ENCODE measurements at regions not wholly inside any gene's neighbourhood (a gene's known extent, or its start where the extent isn't known, plus 50 kb on each side); places are given as distances from the start of the nearest gene placed in this dataset.

- Mint-ChIP-seq H3K4me3 (no peak overlapping the region), H3K27me3 (ENCODE audit: low read depth) (no peaks in the 10 kb centered on the region), H3K4me1 (no peaks in the 10 kb centered on the region), H3K27ac (no peak overlapping the region), H3K36me3 (peaks cover 30% of the 10 kb centered on the region), H3K9me3 (peaks cover 7% of the 10 kb centered on the region; the same call in 1 of the 2 replicates)
- ChIA-PET POLR2A (no interaction called here), CTCF (no interaction called here)
- TF ChIP-seq GABPB1 (CRISPR knock-in tag; IDR thresholded peaks at IDR 0.05) = no peak
- DNase-seq (ENCODE audit: low spot score) (no peak), ATAC-seq (no peak)
These were observed 178.0 kb downstream of the KATNIP start for GRCh38 chr16:27727941-27728340.

- no peaks in the 10 kb centered on the region for H3K4me1 Mint-ChIP-seq
- no peak for ATAC-seq
- peaks cover 30% of the 10 kb centered on the region for H3K36me3 Mint-ChIP-seq
- no peak for DNase-seq (ENCODE audit: low spot score)
- ChIA-PET POLR2A (no interaction called here), CTCF (interaction anchor here (1.1 kb wide), 1 partner anchor 139 kb away, joined by 3 read pairs; no protein-coding TSS in a partner anchor)
- H3K27ac Mint-ChIP-seq = no peak overlapping the region
- no peaks in the 10 kb centered on the region for H3K27me3 Mint-ChIP-seq (ENCODE audit: low read depth)
- no peak overlapping the region for H3K4me3 Mint-ChIP-seq
- H3K9me3 Mint-ChIP-seq = peaks cover 7% of the 10 kb centered on the region; the same call in 1 of the 2 replicates
- no peak for TF ChIP-seq ZBTB21 (CRISPR knock-in tag; IDR thresholded peaks at IDR 0.05; ENCODE audit: borderline replicate concordance)
- no peak for TF ChIP-seq STAT6 (CRISPR knock-in tag; conservative IDR thresholded peaks at IDR 0.05; ENCODE audit: low read depth)
These were observed 178.7 kb downstream of the KATNIP start for GRCh38 chr16:27728691-27729090.

- Mint-ChIP-seq H3K27me3 (ENCODE audit: low read depth) (no peaks in the 10 kb centered on the region), H3K27ac (no peak overlapping the region), H3K36me3 (peaks cover 30% of the 10 kb centered on the region), H3K4me1 (no peaks in the 10 kb centered on the region), H3K4me3 (no peak overlapping the region), H3K9me3 (peaks cover 7% of the 10 kb centered on the region; the same call in 1 of the 2 replicates)
- TF ChIP-seq USF2 (CRISPR knock-in tag; IDR thresholded peaks at IDR 0.05) (no peak), ZNF416 (CRISPR knock-in tag; IDR thresholded peaks at IDR 0.05) (no peak), NFATC4 (CRISPR knock-in tag; IDR thresholded peaks at IDR 0.05) (no peak), SMAD4 (CRISPR knock-in tag; IDR thresholded peaks at IDR 0.05) (no peak), RELA (CRISPR knock-in tag; IDR thresholded peaks at IDR 0.05; ENCODE audit: borderline replicate concordance) (no peak), PRDM15 (CRISPR knock-in tag; IDR thresholded peaks at IDR 0.05) (no peak), E2F1 (CRISPR knock-in tag; IDR thresholded peaks at IDR 0.05) (no peak), ZNF317 (CRISPR knock-in tag; IDR thresholded peaks at IDR 0.05; ENCODE audit: borderline replicate concordance, low read depth) (no peak), MAX (CRISPR knock-in tag; IDR thresholded peaks at IDR 0.05) (no peak), ATF3 (CRISPR knock-in tag; conservative IDR thresholded peaks at IDR 0.05) (no peak), CREB1 (CRISPR knock-in tag; IDR thresholded peaks at IDR 0.05) (no peak), ZNF219 (CRISPR knock-in tag; IDR thresholded peaks at IDR 0.05; ENCODE audit: borderline replicate concordance) (no peak), ZNF396 (CRISPR knock-in tag; IDR thresholded peaks at IDR 0.05; ENCODE audit: borderline replicate concordance) (no peak), OVOL2 (CRISPR knock-in tag; IDR thresholded peaks at IDR 0.05; ENCODE audit: borderline replicate concordance) (no peak), ZNF423 (CRISPR knock-in tag; IDR thresholded peaks at IDR 0.05) (no peak), AR (CRISPR knock-in tag; IDR thresholded peaks at IDR 0.05) (no peak)
- DNase-seq (ENCODE audit: low spot score) (no peak), ATAC-seq (no peak)
- CTCF ChIA-PET = interaction anchor here (1.0 to 2.1 kb wide), 6 partner anchors 9 to 138 kb away, joined by 3 to 8 read pairs (median 4); no protein-coding TSS in a partner anchor
- POLR2A ChIA-PET = no interaction called here
These were observed 179.8 kb downstream of the KATNIP start for GRCh38 chr16:27729516-27730304.

Measured in WTC11 (cell line).